ENCODE measurements at regions not wholly inside any gene's neighbourhood (a gene's known extent, or its start where the extent isn't known, plus 50 kb on each side); places are given as distances from the start of the nearest gene placed in this dataset.

GRCh38 chr20:58150772-58151171, 77.7 kb downstream of the ANKRD60 start:
- TF ChIP-seq CTCF (IDR thresholded peaks at IDR 0.05) (no peak), POLR2A (IDR thresholded peaks at IDR 0.05) (no peak)
